Endothelial cell of umbilical vein (primary cell): ENCODE measurements at regions not wholly inside any gene's neighbourhood (a gene's known extent, or its start where the extent isn't known, plus 50 kb on each side); places are given as distances from the start of the nearest gene placed in this dataset.

ENCODE experiments used
- BruUV-seq: library from RNA; stranded (reverse); fragments of 400-500 nt; replicated peaks from 2 replicates; lab custom pipeline; 2021; lab: Mats Ljungman, UMichigan
- CTCF ChIA-PET: fragments of 300-600, 350-600 bp; sonication (Branson Sonifier 250); formaldehyde crosslinking; loops from one replicate; lab custom pipeline; 2021; ENCODE audit warnings: antibody characterized with exemption, inconsistent platforms; lab: Charles Lee
- POLR2A ChIA-PET: fragments of 300-600, 350-600 bp; sonication (Branson Sonifier 250); formaldehyde crosslinking; loops from one replicate; lab custom pipeline; 2021; ENCODE audit warnings: antibody characterized with exemption, inconsistent platforms; lab: Charles Lee
- DNase-seq: peaks from one replicate; pipeline ENCODE4 v3.0.0-alpha.2; 2011; ENCODE audit warnings: low read depth, low spot score
- FAIRE-seq: peaks from 2 replicates; lab custom pipeline; 2011; peaks lifted over from hg19 to GRCh38; lab: Jason Lieb, UNC
- H2AFZ ChIP-seq: 2 replicates; pipeline ENCODE4 v1.6.0; 2012; ENCODE audit warnings: low read depth, low read length, control low read depth, inconsistent platforms
- H3K27ac ChIP-seq: 2 replicates; pipeline ENCODE4 v1.5.1; 2011; ENCODE audit warnings: low read depth, mild to moderate bottlenecking, control low read depth, low read length, moderate library complexity; ENCODE audit not compliant: insufficient read depth
- H3K27me3 ChIP-seq, 2 experiments: 2 replicates each; pipeline versions ENCODE4 v1.6.0 to v1.6.1; 2011; ENCODE audit warnings: low read length in 2 of 2, mixed read lengths in 1 of 2; ENCODE audit not compliant: control insufficient read depth in 2 of 2, insufficient read depth in 2 of 2
- H3K36me3 ChIP-seq, 2 experiments: 2 replicates in 1 of 2; 3 replicates in 1 of 2; pipeline ENCODE4 v1.5.1; 2011; ENCODE audit warnings: low read length in 2 of 2, mild to moderate bottlenecking in 1 of 2, moderate library complexity in 1 of 2; ENCODE audit not compliant: control insufficient read depth in 2 of 2, insufficient read depth in 2 of 2; ENCODE audit errors: extremely low read depth in 1 of 2
- H3K4me1 ChIP-seq: 3 replicates; pipeline ENCODE4 v1.5.1; 2011; ENCODE audit warnings: mild to moderate bottlenecking, low read length; ENCODE audit not compliant: control insufficient read depth, insufficient read depth; ENCODE audit errors: extremely low read depth
- H3K4me2 ChIP-seq: 2 replicates; pipeline ENCODE4 v1.6.1; 2011; ENCODE audit warnings: low read length, control low read depth, mixed read lengths; ENCODE audit not compliant: insufficient read depth
- H3K4me3 ChIP-seq, 3 experiments: fragments of 200-600 bp in 1 of 3; sonication (generic), shearing (Covaris generic) in 1 of 3; replicated peaks in 1 of 3; 2 replicates each; pipeline ENCODE4 v1.5.1; 2011 to 2016; ENCODE audit warnings: control low read depth in 3 of 3, low read length in 3 of 3, mild to moderate bottlenecking in 2 of 3, inconsistent platforms in 1 of 3, low read depth in 1 of 3, moderate library complexity in 1 of 3; ENCODE audit not compliant: insufficient read depth in 1 of 3
- H3K79me2 ChIP-seq: 2 replicates; pipeline ENCODE4 v1.6.0; 2012; ENCODE audit warnings: low read length, inconsistent platforms; ENCODE audit not compliant: control insufficient read depth, insufficient read depth
- H3K9ac ChIP-seq: replicated peaks from 2 replicates; pipeline ENCODE3; 2011; ENCODE audit warnings: low read length, control low read depth; ENCODE audit not compliant: insufficient read depth; ENCODE audit errors: extremely low read depth
- H3K9me1 ChIP-seq: replicated peaks from 3 replicates; pipeline ENCODE4 v1.6.0; 2011; ENCODE audit warnings: mild to moderate bottlenecking, low read length; ENCODE audit not compliant: control insufficient read depth, insufficient read depth; ENCODE audit errors: extremely low read depth
- H3K9me3 ChIP-seq: replicated peaks from 2 replicates; pipeline ENCODE4 v1.5.1; 2012; ENCODE audit warnings: low read length, inconsistent platforms; ENCODE audit not compliant: control insufficient read depth, insufficient read depth
- H4K20me1 ChIP-seq: replicated peaks from 2 replicates; pipeline ENCODE3; 2011; ENCODE audit warnings: mild to moderate bottlenecking, low read length; ENCODE audit not compliant: control insufficient read depth, insufficient read depth; ENCODE audit errors: extremely low read depth
- CTCF ChIP-seq, 2 donors: IDR thresholded peaks; 1 replicate in 1 of 2; 2 replicates in 1 of 2; pipeline ENCODE4 v1.5.1; 2011; ENCODE audit warnings: low read length in 2 of 2, mild to moderate bottlenecking in 2 of 2, moderate library complexity in 2 of 2, control low read depth in 1 of 2, inconsistent platforms in 1 of 2, low read depth in 1 of 2; ENCODE audit not compliant: insufficient read depth in 1 of 2; ENCODE audit errors: extremely low read depth in 1 of 2
- EZH2 ChIP-seq: IDR thresholded peaks from 2 replicates; pipeline ENCODE4 v1.6.1; 2012; ENCODE audit warnings: borderline replicate concordance, low read depth, mild to moderate bottlenecking, moderate library complexity, low read length, inconsistent platforms; ENCODE audit not compliant: severe bottlenecking
- FOS ChIP-seq: IDR thresholded peaks from 2 replicates; pipeline ENCODE4 v1.6.1; 2011; ENCODE audit warnings: mild to moderate bottlenecking, low read length, moderate library complexity, borderline replicate concordance; ENCODE audit not compliant: insufficient read depth
- GATA2 ChIP-seq: IDR thresholded peaks from 2 replicates; pipeline ENCODE4 v1.7.0; 2011; ENCODE audit warnings: low read depth, mild to moderate bottlenecking, moderate library complexity, mixed read lengths, low read length; ENCODE audit not compliant: insufficient read length, insufficient read depth
- JUN ChIP-seq: IDR thresholded peaks from 2 replicates; pipeline ENCODE4 v1.6.1; 2011; ENCODE audit warnings: borderline replicate concordance, low read depth; ENCODE audit not compliant: insufficient read length, insufficient read depth
- MAX ChIP-seq: IDR thresholded peaks from 2 replicates; pipeline ENCODE4 v1.6.1; 2011; ENCODE audit not compliant: insufficient read depth, insufficient read length
- MYC ChIP-seq: IDR thresholded peaks from one replicate; pipeline ENCODE4 v1.6.1; 2011; ENCODE audit warnings: mild to moderate bottlenecking, low read depth, low read length
- POLR2A ChIP-seq: IDR thresholded peaks from 2 replicates; pipeline ENCODE4 v1.6.1; 2012; ENCODE audit warnings: low read depth, mild to moderate bottlenecking, control low read depth, low read length
- POLR2AphosphoS5 ChIP-seq: IDR thresholded peaks from 2 replicates; pipeline ENCODE4 v1.6.1; 2012; ENCODE audit warnings: low read depth, mild to moderate bottlenecking, control low read depth, low read length, moderate library complexity; ENCODE audit not compliant: insufficient read depth
- dilution Hi-C: fragments of 300-500 bp; cut with MboI; formaldehyde crosslinking; loops from one replicate; pipeline ENCODE4 v1.15.0; 2019; ENCODE audit warnings: low sequenced_read_pairs; ENCODE audit not compliant: extremely low pct_ligation_motif_present
- intact Hi-C: fragments of 100-400 bp; cut with micrococcal nuclease; formaldehyde crosslinking; loops from one replicate; pipeline ENCODE4 v1.10.0; 2022

- BruUV-seq: no TSS peak
- intact Hi-C loops: no loop called here
Measured at GRCh38 chr11:38208951-38209350, 1610.9 kb upstream of the RAG2 start.

More at GRCh38 chr11:38208951-38209350, 1610.9 kb upstream of the RAG2 start:
- no peaks in the 10 kb centered on the region for H3K36me3 ChIP-seq
- FAIRE-seq (no peak), DNase-seq (no peak)
- TF ChIP-seq MYC: no peak
- TF ChIP-seq EZH2: no peak
- no peak for TF ChIP-seq POLR2A
- TF ChIP-seq POLR2AphosphoS5: no peak
- no peak for TF ChIP-seq GATA2
- TF ChIP-seq MAX: no peak
- no peak for TF ChIP-seq FOS
- no peak for TF ChIP-seq JUN
- TF ChIP-seq CTCF (IDR thresholded peaks at IDR 0.05; ENCODE audit: extremely low read depth in 1 of 2, insufficient read depth in 1 of 2, low read depth in 1 of 2, low read length in 2 of 2): no peak
- no peaks in the 10 kb centered on the region for H3K9me3 ChIP-seq
- H3K4me3 ChIP-seq: no peak overlapping the region
- dilution Hi-C loops: no loop called here
- H3K27me3 ChIP-seq: no peaks in the 10 kb centered on the region
- no peak overlapping the region for H2AFZ ChIP-seq
- CTCF ChIA-PET: no interaction called here
- H3K4me1 ChIP-seq: no peaks in the 10 kb centered on the region
- H3K9ac ChIP-seq: no peak overlapping the region
- H4K20me1 ChIP-seq: no peaks in the 10 kb centered on the region
- no peak overlapping the region for H3K27ac ChIP-seq
- no peaks in the 10 kb centered on the region for H3K79me2 ChIP-seq
- H3K9me1 ChIP-seq: no peaks in the 10 kb centered on the region
- POLR2A ChIA-PET: no interaction called here
- H3K4me2 ChIP-seq: no peak overlapping the region
